Stimulated activated CD8-positive, alpha-beta memory T cell treated with anti-CD3 and anti-CD28 coated beads, Interleukin-4, amount 100 ng/mL, for 4 hours (primary cell): ENCODE measurements at regions not wholly inside any gene's neighbourhood (a gene's known extent, or its start where the extent isn't known, plus 50 kb on each side); places are given as distances from the start of the nearest gene placed in this dataset.
"Not testable (repeated sequence)": the region's sequence is repeated elsewhere in the genome, so short reads cannot be mapped to it uniquely, and the experiment has no call there.

Experiments used
- DNase-seq, 2 donors: peaks; one replicate each; pipeline ENCODE4 v3.0.0-alpha.2; 2020; ENCODE audit warnings: low read depth in 2 of 2, low spot score in 1 of 2

- no peak for DNase-seq
Observed at GRCh38 chr2:240252872-240253511, 112.5 kb upstream of the OTOS start.

GRCh38 chr2:240253583-240254145 lies 113.2 kb upstream of the OTOS start:
- DNase-seq = no peak

- no peak for DNase-seq
Observed at GRCh38 chr2:240254337-240255164, 114.1 kb upstream of the OTOS start.

GRCh38 chr2:240255165-240255491 lies 114.7 kb upstream of the OTOS start:
- no peak for DNase-seq

- no peak for DNase-seq
Observed at GRCh38 chr2:240255811-240256703, 115.6 kb upstream of the OTOS start.

- no peak for DNase-seq
Observed at GRCh38 chr2:240256704-240257637, 116.5 kb upstream of the OTOS start.

GRCh38 chr2:240257940-240258580 lies 117.6 kb upstream of the OTOS start:
- no peak for DNase-seq

GRCh38 chr2:240258685-240259084 lies 118.2 kb upstream of the OTOS start:
- no peak for DNase-seq

GRCh38 chr2:240259201-240259923 lies 118.9 kb upstream of the OTOS start:
- no peak for DNase-seq

GRCh38 chr2:240259924-240260529 lies 119.6 kb upstream of the OTOS start:
- DNase-seq = no peak

- DNase-seq = no peak
Observed at GRCh38 chr2:240260664-240261063, 120.2 kb upstream of the OTOS start.

GRCh38 chr2:240262578-240262977 lies 122.1 kb upstream of the OTOS start:
- not testable (repeated sequence) for DNase-seq

GRCh38 chr2:240269380-240269779 lies 128.9 kb upstream of the OTOS start:
- DNase-seq = no peak

GRCh38 chr2:240269886-240270285 lies 129.4 kb upstream of the OTOS start:
- no peak for DNase-seq

GRCh38 chr2:240271716-240272341 lies 131.4 kb upstream of the OTOS start:
- DNase-seq = no peak

GRCh38 chr2:240275386-240275785 lies 134.9 kb upstream of the OTOS start:
- DNase-seq = no peak

- DNase-seq = no peak
Observed at GRCh38 chr2:240277073-240277806, 136.8 kb upstream of the OTOS start.
